AG08395 (cell line): ENCODE measurements at regions not wholly inside any gene's neighbourhood (a gene's known extent, or its start where the extent isn't known, plus 50 kb on each side); places are given as distances from the start of the nearest gene placed in this dataset.

Experiments used
- DNase-seq: peaks from one replicate; pipeline ENCODE4 v3.0.0; 2012; ENCODE audit warnings: mixed read lengths, low spot score

DNA sequence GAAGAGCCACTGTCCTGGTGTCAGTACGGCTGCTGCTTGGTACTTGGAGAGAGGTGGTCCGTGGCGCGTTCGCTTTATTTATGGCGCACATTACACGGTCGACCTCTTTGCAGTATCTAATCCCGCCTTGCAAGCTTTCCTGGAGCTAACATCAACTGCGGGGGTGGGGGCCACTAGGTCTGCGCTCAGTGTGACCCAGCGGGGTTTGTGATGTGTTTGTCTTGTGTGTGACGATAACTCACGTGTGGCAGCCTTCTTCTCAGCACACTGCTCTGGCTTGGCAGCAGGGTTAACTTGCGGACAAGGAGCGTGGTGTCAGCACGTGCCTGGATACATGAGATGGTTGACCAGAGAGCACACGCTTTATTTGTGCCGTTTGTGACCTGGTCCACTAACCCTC is 122.2 kb upstream of the RTL1 start:
- DNase-seq: no peak

DNA sequence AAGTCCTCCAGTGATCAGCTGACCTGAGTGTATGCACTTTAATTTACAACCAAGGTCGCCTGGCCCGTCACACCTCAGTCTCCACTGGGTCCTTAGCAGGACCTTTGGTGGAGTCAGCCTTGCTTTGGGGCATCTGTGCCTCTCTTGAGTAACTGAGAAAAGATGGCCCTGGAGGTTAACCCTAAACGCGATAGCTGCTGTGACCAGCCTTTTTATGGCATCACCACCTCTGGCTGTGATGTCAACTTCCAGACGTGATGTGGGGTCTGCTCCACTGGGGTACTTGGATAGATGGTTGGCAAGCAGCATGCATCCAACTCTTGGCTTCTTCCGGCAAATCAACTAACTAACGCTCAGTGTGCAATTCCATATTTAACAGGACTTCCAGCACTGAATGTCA is 122.8 kb upstream of the RTL1 start:
- DNase-seq: no peak

DNA sequence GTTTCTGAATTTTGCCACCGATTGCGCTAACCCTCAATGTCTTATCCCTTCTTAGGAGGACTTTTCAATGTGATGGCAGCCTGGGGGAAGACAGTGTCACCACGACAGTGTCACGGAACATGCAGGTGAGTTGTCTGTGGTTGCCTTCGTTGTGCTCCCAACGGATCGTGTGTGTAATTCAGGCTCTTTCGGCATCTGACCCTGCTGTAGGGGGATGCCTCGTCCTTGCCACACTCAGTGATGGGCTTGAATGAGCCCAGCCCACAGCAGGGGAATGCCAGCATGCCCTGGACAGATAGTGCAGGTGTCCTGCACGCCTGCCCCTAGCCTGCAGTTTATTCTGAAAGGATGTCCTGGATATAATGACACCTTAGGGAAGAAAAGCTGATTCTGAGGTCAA is 123.8 kb upstream of the RTL1 start:
- DNase-seq: no peak

GRCh38 chr14:101027966-101028365 is 124.4 kb upstream of the RTL1 start:
- DNase-seq: no peak

DNA sequence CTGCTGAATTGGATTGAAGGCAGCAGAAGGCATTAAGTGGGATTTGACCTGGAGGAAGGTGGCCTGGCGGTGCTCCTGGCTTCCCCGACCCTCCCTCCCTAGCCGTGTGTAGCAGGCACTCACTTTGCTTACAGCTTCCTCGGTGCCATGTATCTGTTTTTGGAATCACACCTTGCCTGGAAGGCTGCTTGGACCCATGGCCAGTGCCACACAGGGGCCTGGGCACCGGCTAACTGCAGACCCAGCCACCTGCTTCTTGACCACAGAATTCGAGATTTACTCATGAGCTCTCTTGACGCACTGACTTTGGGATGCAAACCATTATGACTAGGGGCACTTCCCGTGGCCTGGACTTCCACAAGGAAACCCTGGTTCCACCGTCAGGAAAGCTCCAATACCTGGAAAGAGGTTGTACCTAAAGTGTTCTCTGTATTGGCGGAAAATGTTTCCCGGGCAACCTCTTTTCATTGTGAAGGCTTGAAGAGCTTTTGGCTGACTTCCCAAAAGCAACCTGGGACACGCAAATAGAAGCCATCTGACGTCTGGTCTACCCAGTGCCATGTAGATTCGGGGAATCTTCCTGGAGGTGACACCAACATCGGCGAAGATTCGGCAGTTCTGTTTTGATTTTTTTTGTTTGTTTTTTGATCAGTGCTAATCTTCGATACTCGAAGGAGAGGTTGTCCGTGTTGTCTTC is 125.6 kb upstream of the RTL1 start:
- DNase-seq: no peak

- no peak for DNase-seq
These were observed 126.3 kb upstream of the RTL1 start for GRCh38 chr14:101029668-101030290.

GRCh38 chr14:101030586-101030985 is 127.1 kb upstream of the RTL1 start:
- no peak for DNase-seq

DNA sequence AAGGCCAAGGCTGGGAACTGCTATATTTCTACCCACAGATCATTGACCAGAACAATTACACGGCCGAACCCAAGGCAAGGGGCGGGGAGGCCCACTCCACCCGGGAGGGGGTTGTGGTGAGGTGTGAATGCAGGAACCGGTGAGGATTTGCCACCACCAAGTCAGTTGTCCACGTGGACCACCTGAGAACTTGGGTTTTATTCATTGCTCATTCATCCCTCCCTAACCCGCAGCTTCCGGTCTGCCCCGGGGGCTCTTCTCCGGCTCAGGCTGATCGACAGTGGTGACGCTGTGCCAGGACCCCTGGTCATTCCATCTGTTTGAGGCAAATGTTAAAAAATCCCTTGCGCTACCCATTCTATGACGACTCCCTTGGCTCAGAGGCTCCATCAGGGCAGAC is 127.7 kb upstream of the RTL1 start:
- no peak for DNase-seq

DNA sequence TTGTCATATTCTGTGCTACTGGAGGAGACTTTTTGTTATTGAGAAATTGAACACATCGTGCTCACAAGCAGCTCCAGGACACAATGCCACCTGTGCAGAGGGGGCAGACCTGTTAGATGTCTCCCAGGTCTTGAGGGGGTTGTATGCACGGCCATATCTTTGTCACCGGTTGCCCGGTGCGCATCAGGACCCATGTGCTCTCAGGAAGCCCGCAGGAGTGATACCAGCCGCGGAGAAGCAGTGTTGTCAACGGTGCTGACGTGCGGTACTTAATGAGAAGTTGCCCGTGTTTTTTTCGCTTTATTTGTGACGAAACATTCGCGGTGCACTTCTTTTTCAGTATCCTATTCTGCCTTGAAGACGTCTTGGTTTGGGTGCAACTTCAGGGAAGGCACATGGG is 128.2 kb upstream of the RTL1 start:
- DNase-seq: no peak

- DNase-seq: no peak
These were observed 128.9 kb upstream of the RTL1 start for GRCh38 chr14:101032433-101032832.

DNA sequence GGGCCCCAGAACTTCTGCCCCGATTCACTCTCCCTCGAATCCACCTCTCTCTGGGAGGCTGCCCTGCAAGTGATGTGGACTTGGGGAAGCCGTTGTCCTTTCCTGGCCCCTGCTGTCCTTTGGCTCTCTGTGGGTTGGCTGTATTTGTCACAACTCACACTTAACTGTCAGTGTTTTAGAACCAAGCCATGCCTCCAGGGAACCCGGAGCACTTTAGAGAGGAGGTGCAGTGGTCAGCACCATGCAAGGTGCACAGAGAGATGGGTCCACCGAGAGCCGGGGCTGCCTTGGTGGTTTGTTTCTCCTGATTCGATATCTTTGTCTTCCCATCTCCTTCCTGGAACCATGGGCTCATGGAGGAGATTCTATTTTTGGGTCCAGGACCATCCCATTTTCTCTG is 129.5 kb upstream of the RTL1 start:
- no peak for DNase-seq

DNA sequence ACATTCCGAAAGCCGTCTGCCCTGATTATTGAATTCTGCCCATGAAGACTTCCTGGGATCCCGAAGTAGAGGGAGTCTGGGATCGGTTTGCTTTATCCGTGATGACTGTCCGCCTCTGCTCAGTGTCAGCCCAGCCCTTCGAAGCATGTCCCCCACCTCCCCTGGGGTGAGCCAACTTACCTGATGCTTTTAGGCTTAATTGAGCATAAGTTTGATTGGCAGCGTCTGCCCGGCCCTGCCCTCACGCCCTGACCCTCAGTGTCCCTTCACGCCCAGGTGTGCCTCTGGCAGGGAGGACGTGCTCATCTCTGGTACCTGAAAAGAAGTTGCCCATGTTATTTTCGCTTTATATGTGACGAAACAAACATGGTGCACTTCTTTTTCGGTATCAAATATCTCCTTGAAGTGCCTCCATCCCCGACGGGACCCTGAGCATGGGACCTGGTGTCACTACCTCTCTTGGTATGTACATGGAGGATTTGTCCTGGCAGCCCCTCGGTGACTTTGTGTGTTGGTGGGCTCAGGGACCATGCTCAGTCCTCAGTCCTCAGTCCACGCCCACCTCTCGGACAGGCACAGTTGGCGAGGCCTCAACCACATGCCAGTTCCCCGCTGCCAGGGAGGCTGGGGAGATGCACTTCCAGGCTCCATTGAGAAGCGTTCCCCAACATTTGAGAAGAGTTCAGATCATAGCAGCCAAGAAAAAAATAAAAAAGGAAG is 130.1 kb upstream of the RTL1 start:
- no peak for DNase-seq

DNA sequence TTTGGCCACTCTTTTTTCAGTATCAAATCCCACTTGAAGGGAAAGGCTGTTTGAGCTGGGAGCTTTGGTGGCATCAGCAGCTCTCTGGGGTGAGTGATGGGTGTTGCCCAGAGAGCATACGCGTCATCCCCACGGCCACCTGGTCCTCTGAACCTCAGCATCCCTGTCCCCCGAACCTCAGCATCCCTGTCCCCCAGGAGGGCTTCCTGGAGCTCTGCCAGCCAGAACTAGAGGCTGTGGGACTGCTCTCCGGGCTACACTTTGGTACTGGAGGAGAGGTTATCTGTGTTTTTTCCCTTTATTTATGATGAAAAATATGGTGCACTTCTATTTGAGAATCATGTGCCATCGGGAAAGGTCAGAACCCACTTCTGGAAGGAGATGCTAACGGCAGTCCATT is 131.5 kb upstream of the RTL1 start:
- no peak for DNase-seq

DNA sequence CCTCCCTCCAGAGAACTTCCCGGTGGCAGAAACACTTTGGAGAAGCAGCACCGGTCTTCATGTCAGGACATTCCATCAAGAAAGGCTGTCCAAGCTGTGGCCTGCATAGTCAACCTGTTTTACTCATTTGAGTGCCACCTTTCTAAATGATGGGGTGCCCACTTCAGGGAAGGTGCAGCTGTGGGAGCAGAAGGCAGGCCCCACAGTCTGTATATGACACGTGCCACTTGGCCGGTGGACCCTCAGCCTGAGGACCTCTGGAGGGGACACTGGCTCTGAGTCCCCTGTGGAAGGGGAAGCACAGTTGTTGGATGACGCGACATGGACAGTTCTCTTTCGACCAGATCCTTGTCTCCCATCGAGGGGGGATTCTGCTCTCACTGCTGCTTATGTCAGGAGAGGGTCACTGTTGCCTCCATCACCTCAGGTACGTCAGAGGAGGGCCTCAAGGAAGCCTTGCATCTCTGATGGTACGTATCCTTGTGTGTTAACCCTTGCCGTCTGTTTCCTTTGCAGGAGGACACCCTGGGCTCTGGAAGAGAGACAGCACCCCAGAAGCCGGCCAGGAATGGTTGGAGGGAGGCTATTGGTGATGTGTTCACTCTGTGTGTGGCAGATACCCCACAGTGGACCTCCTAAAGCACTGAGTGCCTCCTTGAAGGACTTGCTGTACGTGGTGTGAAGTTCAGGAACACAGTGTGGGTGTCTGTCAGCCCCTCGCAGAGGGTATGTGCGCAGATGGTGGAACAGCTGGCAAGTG is 132.1 kb upstream of the RTL1 start:
- no peak for DNase-seq

DNA sequence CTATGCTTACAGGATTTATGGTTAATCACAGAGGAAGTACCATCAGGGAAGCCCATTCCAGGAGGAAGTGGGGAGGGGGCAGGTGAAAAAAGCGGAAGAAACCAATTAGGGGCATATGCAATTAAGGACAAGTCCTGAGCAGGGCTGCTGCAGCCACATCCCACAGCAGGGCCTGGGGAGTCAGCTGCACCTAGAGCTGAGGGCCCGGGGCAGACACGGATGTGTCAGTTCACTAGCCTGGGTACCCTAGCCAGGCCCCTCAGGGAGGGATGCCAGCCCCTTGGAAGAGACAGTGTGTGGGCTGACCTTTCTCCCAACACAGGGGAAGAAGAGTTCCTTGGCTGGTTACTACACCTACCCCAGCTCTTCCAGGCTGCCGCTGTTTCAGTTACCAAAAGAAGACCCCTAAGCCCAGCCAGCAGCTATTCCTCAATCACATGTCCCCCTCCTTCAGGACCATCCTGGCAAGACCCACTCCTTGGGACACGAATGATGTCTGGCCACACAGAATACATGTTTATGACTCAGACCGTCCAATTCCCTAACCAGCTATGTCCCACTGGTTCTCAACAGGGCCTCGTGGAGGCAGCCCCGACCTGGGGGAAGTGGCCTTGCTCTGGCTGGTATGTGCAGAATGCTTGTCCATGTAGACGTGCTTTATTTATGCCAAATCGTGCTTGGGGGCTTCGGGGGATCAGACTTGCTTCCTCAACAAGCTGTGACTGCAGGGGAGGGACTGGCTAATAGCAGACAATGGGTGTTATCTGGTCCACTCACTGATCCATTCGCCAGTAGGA is 133.7 kb upstream of the RTL1 start:
- no peak for DNase-seq

- DNase-seq: no peak
These were observed 135.7 kb upstream of the RTL1 start for GRCh38 chr14:101039031-101039754.

DNA sequence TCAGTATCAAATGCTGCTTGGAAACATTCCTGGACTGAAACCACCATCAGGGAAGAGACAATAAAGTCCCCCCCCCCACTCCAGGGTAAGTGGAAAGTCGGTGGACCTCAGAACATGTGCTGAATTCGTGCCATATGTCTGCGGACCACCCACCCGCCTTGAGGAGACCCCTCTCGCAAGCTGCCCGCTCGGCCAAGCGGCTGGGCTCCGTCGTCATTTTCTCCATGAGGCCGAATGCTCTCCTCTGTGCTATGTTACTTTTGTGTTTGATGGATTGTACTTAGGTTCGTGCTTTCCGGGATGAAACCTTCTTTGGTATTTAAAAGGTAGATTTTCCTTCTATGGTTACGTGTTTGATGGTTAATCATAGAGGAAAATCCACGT is 136.2 kb upstream of the RTL1 start:
- no peak for DNase-seq

GRCh38 chr14:101040538-101041442 is 137.3 kb upstream of the RTL1 start:
- DNase-seq: no peak

GRCh38 chr14:101043891-101044290 is 140.4 kb upstream of the RTL1 start:
- no peak for DNase-seq

DNA sequence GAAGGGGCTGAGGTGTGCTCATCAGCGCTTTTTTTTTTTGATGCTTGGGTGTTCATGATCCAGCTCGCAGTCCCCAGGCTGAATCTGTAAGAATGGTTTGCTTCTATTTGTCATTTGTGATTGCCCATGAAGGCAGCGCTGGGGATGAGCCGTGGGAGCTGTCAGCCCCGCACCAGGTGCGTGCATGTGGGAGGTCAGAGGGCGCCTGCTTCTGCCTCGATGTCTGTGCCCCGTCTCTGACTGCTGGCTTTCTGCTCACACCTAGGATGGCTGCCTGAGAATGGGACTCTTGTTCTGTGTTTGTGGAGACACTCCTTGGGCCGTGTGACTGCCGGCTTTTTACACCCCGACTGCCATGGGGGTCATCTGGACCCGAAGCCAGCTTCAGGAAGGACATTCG is 141.2 kb upstream of the RTL1 start:
- DNase-seq: no peak
